ENCODE measurements at regions not wholly inside any gene's neighbourhood (a gene's known extent, or its start where the extent isn't known, plus 50 kb on each side); places are given as distances from the start of the nearest gene placed in this dataset.

- Histone ChIP-seq H3K27ac (ENCODE audit: low read depth, low read length) (no peak overlapping the region), H3K36me3 (ENCODE audit: control insufficient read depth in 1 of 2, insufficient read depth in 2 of 2, low read length in 2 of 2) (no peaks in the 10 kb centered on the region), H3K4me1 (ENCODE audit: control insufficient read depth in 1 of 2, insufficient read depth in 2 of 2, low read length in 2 of 2) (no peaks in the 10 kb centered on the region), H3K4me2 (ENCODE audit: low read length) (no peak overlapping the region), H3K9me2 (ENCODE audit: insufficient read depth) (no peaks in the 10 kb centered on the region), H4K20me1 (ENCODE audit: insufficient read depth) (no peaks in the 10 kb centered on the region), H3K4me3 (replicated peaks in 1 of 2; ENCODE audit: low read depth in 1 of 2, low read length in 2 of 2) (no peak overlapping the region), H3K27me3 (ENCODE audit: insufficient read depth, low read length) (no peaks in the 10 kb centered on the region), H3K79me2 (ENCODE audit: insufficient read depth, low read length) (no peaks in the 10 kb centered on the region), H3K9me3 (ENCODE audit: control insufficient read depth in 1 of 2, insufficient read depth in 1 of 2, low read depth in 1 of 2, low read length in 2 of 2) (peaks cover 6 to 16% of the 10 kb centered on the region in 2 experiments; a peak in 2 of 4 replicates), H2AFZ (ENCODE audit: low read depth, low read length, poor library complexity, severe bottlenecking) (no peak overlapping the region), H3K9ac (ENCODE audit: low read length) (no peak overlapping the region)
- TF ChIP-seq FOSL1 (IDR thresholded peaks at IDR 0.05; ENCODE audit: low read depth) (no peak), ZBTB33 (IDR thresholded peaks at IDR 0.05; ENCODE audit: extremely low read depth, insufficient replicate concordance, low read length) (no peak), POLR2AphosphoS5 (IDR thresholded peaks at IDR 0.05; ENCODE audit: low read depth, low read length) (no peak), MAX (IDR thresholded peaks at IDR 0.05) (no peak), EZH2phosphoT487 (IDR thresholded peaks at IDR 0.05; ENCODE audit: borderline replicate concordance) (no peak)
- no peak for DNase-seq (ENCODE audit: low read depth, low spot score)
- ChIA-PET RAD21 (ENCODE audit: low non-redundant PET in 1 of 2, low total read pairs in 2 of 2, uncharacterized antibody in 2 of 2, unreplicated experiment in 2 of 2) (no interaction called here), POLR2A (no interaction called here), CTCF (no interaction called here)
- no peak for ATAC-seq
- intact Hi-C loops (cut with micrococcal nuclease): no loop called here
- no TSS peak for BruUV-seq (replicated peaks)
These were observed 1058.1 kb downstream of the NSUN3 start for GRCh38 chr3:95120921-95121320.

- TF ChIP-seq ATF3 (IDR thresholded peaks at IDR 0.05): no peak
- no peak for TF ChIP-seq SP1 (IDR thresholded peaks at IDR 0.05; ENCODE audit: low read depth)
- TF ChIP-seq JUND (IDR thresholded peaks at IDR 0.05): no peak
- TF ChIP-seq MAX (IDR thresholded peaks at IDR 0.05): no peak
- TF ChIP-seq POLR2AphosphoS5 (IDR thresholded peaks at IDR 0.05; ENCODE audit: low read depth, low read length): no peak
- TF ChIP-seq ZBTB33 (IDR thresholded peaks at IDR 0.05; ENCODE audit: extremely low read depth, insufficient replicate concordance, low read length): no peak
- TF ChIP-seq CEBPB (IDR thresholded peaks at IDR 0.05; ENCODE audit: low read depth): no peak
- TF ChIP-seq YY1 (IDR thresholded peaks at IDR 0.05; ENCODE audit: extremely low read depth, insufficient replicate concordance, low read depth, low read length): no peak
- no peak for TF ChIP-seq ZFX (IDR thresholded peaks at IDR 0.05)
- TF ChIP-seq FOSL1 (IDR thresholded peaks at IDR 0.05; ENCODE audit: low read depth): no peak
- no peak for TF ChIP-seq SRF (IDR thresholded peaks at IDR 0.05; ENCODE audit: low read depth)
- TF ChIP-seq EZH2 (IDR thresholded peaks at IDR 0.05): no peak
- TF ChIP-seq SIN3A (IDR thresholded peaks at IDR 0.05; ENCODE audit: low read depth): no peak
- no peak for TF ChIP-seq CBX3 (IDR thresholded peaks at IDR 0.05; ENCODE audit: low read depth)
- no peak for TF ChIP-seq POLR2A (IDR thresholded peaks at IDR 0.05; ENCODE audit: borderline replicate concordance, extremely low read depth, insufficient read depth, insufficient read length)
- no peak for TF ChIP-seq ELF1 (IDR thresholded peaks at IDR 0.05; ENCODE audit: borderline replicate concordance, low read depth)
- no peak for DNase-seq (ENCODE audit: low read depth, low spot score)
- Histone ChIP-seq H3K27me3 (ENCODE audit: insufficient read depth, low read length) (no peaks in the 10 kb centered on the region), H2AFZ (ENCODE audit: low read depth, low read length, poor library complexity, severe bottlenecking) (no peak overlapping the region), H3K79me2 (ENCODE audit: insufficient read depth, low read length) (no peaks in the 10 kb centered on the region), H3K9me3 (ENCODE audit: control insufficient read depth in 1 of 2, insufficient read depth in 1 of 2, low read depth in 1 of 2, low read length in 2 of 2) (peaks cover 10 to 20% of the 10 kb centered on the region in 2 experiments; a peak in 2 of 4 replicates), H3K9ac (ENCODE audit: low read length) (no peak overlapping the region), H3K4me1 (ENCODE audit: control insufficient read depth in 1 of 2, insufficient read depth in 2 of 2, low read length in 2 of 2) (no peaks in the 10 kb centered on the region), H3K9me2 (ENCODE audit: insufficient read depth) (no peaks in the 10 kb centered on the region), H3K4me3 (replicated peaks in 1 of 2; ENCODE audit: low read depth in 1 of 2, low read length in 2 of 2) (no peak overlapping the region), H3K4me2 (ENCODE audit: low read length) (no peak overlapping the region), H4K20me1 (ENCODE audit: insufficient read depth) (no peaks in the 10 kb centered on the region), H3K36me3 (ENCODE audit: control insufficient read depth in 1 of 2, insufficient read depth in 2 of 2, low read length in 2 of 2) (no peaks in the 10 kb centered on the region), H3K27ac (ENCODE audit: low read depth, low read length) (no peak overlapping the region)
- ChIA-PET RAD21 (ENCODE audit: low non-redundant PET in 1 of 2, low total read pairs in 2 of 2, uncharacterized antibody in 2 of 2, unreplicated experiment in 2 of 2) (no interaction called here), CTCF (no interaction called here), POLR2A (no interaction called here)
- intact Hi-C loops (cut with micrococcal nuclease): no loop called here
- no peak for ATAC-seq
- BruUV-seq (replicated peaks): no TSS peak
These were observed 1060.2 kb downstream of the NSUN3 start for GRCh38 chr3:95123104-95123503.
